Kidney (tissue), 13 donors: ENCODE measurements at regions not wholly inside any gene's neighbourhood (a gene's known extent, or its start where the extent isn't known, plus 50 kb on each side); places are given as distances from the start of the nearest gene placed in this dataset.

Experiments used
- DNase-seq, 5 donors: peaks; one replicate each; pipeline ENCODE4 v3.0.0-alpha.2; 2013 to 2020
- FAIRE-seq: peaks from 2 replicates; lab custom pipeline; 2012; peaks lifted over from hg19 to GRCh38; lab: Jason Lieb, UNC
- H3K27ac ChIP-seq, 2 donors: one replicate each; pipeline ENCODE4 v1.7.0; 2013; ENCODE audit warnings: low read depth in 2 of 2, low read length in 2 of 2, inconsistent platforms in 1 of 2
- H3K27me3 ChIP-seq: one replicate; pipeline ENCODE4 v1.7.1; 2013; ENCODE audit warnings: low read length, inconsistent platforms; ENCODE audit not compliant: control insufficient read depth, insufficient read depth
- H3K36me3 ChIP-seq, 3 donors: one replicate each; pipeline versions ENCODE4 v1.7.0 to v1.7.1; 2013; ENCODE audit warnings: low read length in 3 of 3, control low read depth in 1 of 3, inconsistent platforms in 1 of 3; ENCODE audit not compliant: insufficient read depth in 3 of 3, control insufficient read depth in 2 of 3
- H3K4me1 ChIP-seq, 3 donors: one replicate each; pipeline versions ENCODE4 v1.7.0 to v1.7.1; 2013; ENCODE audit warnings: low read length in 3 of 3, inconsistent platforms in 1 of 3, low read depth in 1 of 3; ENCODE audit not compliant: control insufficient read depth in 2 of 3, insufficient read depth in 2 of 3
- H3K4me3 ChIP-seq, 3 donors: one replicate each; pipeline versions ENCODE4 v1.7.0 to v1.8.1; 2013; ENCODE audit warnings: low read length in 3 of 3, control low read depth in 1 of 3, inconsistent platforms in 1 of 3
- H3K9ac ChIP-seq, 3 donors: one replicate each; pipeline versions ENCODE4 v1.7.0 to v1.7.1; 2013; ENCODE audit warnings: low read length in 3 of 3, control low read depth in 1 of 3, inconsistent platforms in 1 of 3
- H3K9me3 ChIP-seq, 3 donors: one replicate each; pipeline versions ENCODE4 v1.7.0 to v1.7.1; 2013; ENCODE audit warnings: low read length in 3 of 3, control low read depth in 1 of 3, inconsistent platforms in 1 of 3; ENCODE audit not compliant: control insufficient read depth in 2 of 3, insufficient read depth in 1 of 3
- CTCF ChIP-seq: IDR thresholded peaks from 3 replicates; pipeline ENCODE4 v1.5.1; 2012; ENCODE audit warnings: mild to moderate bottlenecking, moderate library complexity, borderline replicate concordance; ENCODE audit not compliant: insufficient read depth; ENCODE audit errors: extremely low read depth
- intact Hi-C: fragments of 100-400 bp; cut with DNase I; formaldehyde crosslinking; loops from one replicate; pipeline ENCODE4 v1.11.1; 2022
- donor health status: control.
- donor health status: control.
- donor health status: control.
- donor health status: control.
- donor health status: control.
- donor health status: DM: yes; HTN: yes; CAD: no.
- donor health status: Normal renal cell carcinoma (clear cell type).

GRCh38 chr15:83352119-83352518 is 67.7 kb upstream of the BNC1 start:
- FAIRE-seq, result no peak
- intact Hi-C loops, result no loop called here
- H3K9me3 ChIP-seq, result no peaks in the 10 kb centered on the region
- H3K27ac ChIP-seq, result no peak overlapping the region
- TF ChIP-seq CTCF, result no peak
- H3K4me1 ChIP-seq, result no peaks in the 10 kb centered on the region
- H3K36me3 ChIP-seq, result no peaks in the 10 kb centered on the region
- H3K27me3 ChIP-seq, result no peaks in the 10 kb centered on the region
- no peak overlapping the region for H3K9ac ChIP-seq
- H3K4me3 ChIP-seq, result no peak overlapping the region
- no peak for DNase-seq

GRCh38 chr15:83356501-83357399 is 72.3 kb upstream of the BNC1 start:
- Histone ChIP-seq H3K4me1 (no peaks in the 10 kb centered on the region), H3K4me3 (no peak overlapping the region), H3K27ac (no peak overlapping the region), H3K9ac (no peak overlapping the region), H3K9me3 (no peaks in the 10 kb centered on the region), H3K27me3 (no peaks in the 10 kb centered on the region), H3K36me3 (no peaks in the 10 kb centered on the region)
- DNase-seq (no peak), FAIRE-seq (no peak)
- no peak for TF ChIP-seq CTCF
- intact Hi-C loops, result no loop called here

GRCh38 chr15:83358972-83359564 is 74.6 kb upstream of the BNC1 start:
- no peaks in the 10 kb centered on the region for H3K9me3 ChIP-seq
- intact Hi-C loops, result no loop called here
- DNase-seq, result no peak
- no peak overlapping the region for H3K27ac ChIP-seq
- TF ChIP-seq CTCF, result no peak
- FAIRE-seq, result no peak
- no peaks in the 10 kb centered on the region for H3K4me1 ChIP-seq
- H3K9ac ChIP-seq, result no peak overlapping the region
- H3K4me3 ChIP-seq, result no peak overlapping the region
- no peaks in the 10 kb centered on the region for H3K27me3 ChIP-seq
- H3K36me3 ChIP-seq, result no peaks in the 10 kb centered on the region
